ENCODE measurements at regions not wholly inside any gene's neighbourhood (a gene's known extent, or its start where the extent isn't known, plus 50 kb on each side); places are given as distances from the start of the nearest gene placed in this dataset.

DNA sequence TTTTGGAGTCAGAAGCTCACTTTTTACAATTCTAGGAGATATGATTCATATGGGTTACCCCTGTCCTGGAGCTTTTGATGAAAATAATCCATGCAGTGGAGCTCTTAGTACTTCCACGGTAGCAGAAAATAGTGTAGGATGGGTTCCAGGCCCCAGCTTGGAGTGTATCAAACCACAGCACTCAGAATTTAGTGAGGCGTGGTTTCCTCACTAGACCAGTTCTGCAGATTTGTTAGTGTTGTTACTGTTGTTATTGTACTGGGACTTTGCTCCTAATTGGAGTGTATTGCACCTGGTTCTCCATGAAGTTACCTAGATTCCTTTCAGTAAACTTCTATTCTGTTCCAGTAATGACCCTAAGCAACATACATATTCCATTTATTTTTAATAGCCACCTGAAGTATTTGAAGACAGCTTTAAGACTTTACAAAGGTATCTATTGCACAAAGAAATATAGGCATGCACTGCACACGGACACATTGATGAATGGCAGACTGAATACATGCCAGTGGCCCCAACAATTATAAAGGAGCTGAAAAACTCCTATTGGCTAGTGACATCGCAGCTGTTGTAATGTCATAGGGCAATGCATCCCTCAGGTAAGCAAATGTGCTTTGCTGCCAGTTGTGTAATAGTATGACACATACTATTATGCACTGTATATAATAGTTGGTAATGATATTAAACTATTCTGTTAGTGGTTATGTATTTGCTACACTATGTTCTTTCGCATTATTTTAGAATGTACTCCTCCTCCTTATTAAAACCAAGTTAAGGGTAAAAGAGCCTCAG, 1058.0 kb downstream of the KCNT2 start:
- TF ChIP-seq, protein P1, sequence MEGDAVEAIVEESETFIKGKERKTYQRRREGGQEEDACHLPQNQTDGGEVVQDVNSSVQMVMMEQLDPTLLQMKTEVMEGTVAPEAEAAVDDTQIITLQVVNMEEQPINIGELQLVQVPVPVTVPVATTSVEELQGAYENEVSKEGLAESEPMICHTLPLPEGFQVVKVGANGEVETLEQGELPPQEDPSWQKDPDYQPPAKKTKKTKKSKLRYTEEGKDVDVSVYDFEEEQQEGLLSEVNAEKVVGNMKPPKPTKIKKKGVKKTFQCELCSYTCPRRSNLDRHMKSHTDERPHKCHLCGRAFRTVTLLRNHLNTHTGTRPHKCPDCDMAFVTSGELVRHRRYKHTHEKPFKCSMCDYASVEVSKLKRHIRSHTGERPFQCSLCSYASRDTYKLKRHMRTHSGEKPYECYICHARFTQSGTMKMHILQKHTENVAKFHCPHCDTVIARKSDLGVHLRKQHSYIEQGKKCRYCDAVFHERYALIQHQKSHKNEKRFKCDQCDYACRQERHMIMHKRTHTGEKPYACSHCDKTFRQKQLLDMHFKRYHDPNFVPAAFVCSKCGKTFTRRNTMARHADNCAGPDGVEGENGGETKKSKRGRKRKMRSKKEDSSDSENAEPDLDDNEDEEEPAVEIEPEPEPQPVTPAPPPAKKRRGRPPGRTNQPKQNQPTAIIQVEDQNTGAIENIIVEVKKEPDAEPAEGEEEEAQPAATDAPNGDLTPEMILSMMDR (IDR thresholded peaks at IDR 0.05; ENCODE audit: insufficient read depth, low read length, severe bottlenecking), result no peak
- Histone ChIP-seq H3K4me3 (ENCODE audit: low read depth, low read length) (no peak overlapping the region), H3K36me3 (ENCODE audit: control insufficient read depth, insufficient read depth, low read length) (no peaks in the 10 kb centered on the region), H3K27me3 (ENCODE audit: control insufficient read depth, insufficient read depth, low read length) (no peaks in the 10 kb centered on the region)
- DNase-seq (ENCODE audit: low read depth) (peak; percentile 4), FAIRE-seq (no peak)

DNA sequence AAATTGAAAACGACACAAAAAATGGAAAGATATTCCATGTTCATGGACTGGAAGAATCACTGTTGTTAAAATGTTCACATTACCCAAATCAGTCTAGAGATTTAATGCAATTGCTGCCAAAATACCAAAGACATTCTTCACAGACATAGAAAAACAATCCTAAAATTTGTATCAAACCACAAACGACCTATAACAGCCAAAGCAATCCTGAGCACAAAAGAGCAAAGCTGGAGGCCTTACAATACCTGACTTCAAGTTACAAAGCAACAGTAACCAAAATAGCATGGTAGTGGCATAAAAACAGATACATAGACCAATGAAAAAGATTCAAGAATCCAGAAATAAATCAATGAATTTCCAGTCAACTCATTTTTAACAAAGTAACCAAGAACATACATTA, 1077.3 kb downstream of the KCNT2 start:
- H3K4me3 ChIP-seq (ENCODE audit: low read depth, low read length), result no peak overlapping the region
- H3K27me3 ChIP-seq (ENCODE audit: control insufficient read depth, insufficient read depth, low read length), result no peaks in the 10 kb centered on the region
- FAIRE-seq (no peak), DNase-seq (ENCODE audit: low read depth) (no peak)
- no peaks in the 10 kb centered on the region for H3K36me3 ChIP-seq (ENCODE audit: control insufficient read depth, insufficient read depth, low read length)
- TF ChIP-seq, protein P1 (IDR thresholded peaks at IDR 0.05; ENCODE audit: insufficient read depth, low read length, severe bottlenecking), result no peak

DNA sequence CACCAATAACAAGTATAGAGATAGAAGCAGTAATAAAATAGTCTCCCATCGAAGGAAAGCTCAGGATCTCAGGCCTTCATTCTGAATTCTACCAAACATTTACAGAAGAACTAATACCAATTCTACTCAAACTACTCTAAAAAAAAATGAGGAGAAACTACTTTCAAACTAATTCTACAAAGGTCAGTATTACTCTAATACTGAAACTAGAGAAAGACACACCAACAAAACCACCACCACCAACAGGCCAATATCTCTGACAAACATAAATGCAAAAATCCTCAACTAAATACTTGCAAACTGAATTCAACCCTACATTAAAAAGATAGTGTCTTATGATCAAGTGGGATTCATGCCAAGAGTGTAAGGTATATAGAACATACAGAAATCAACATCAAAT, 1078.4 kb downstream of the KCNT2 start:
- FAIRE-seq, result no peak
- TF ChIP-seq, protein P1 (IDR thresholded peaks at IDR 0.05; ENCODE audit: insufficient read depth, low read length, severe bottlenecking), result no peak
- H3K4me3 ChIP-seq (ENCODE audit: low read depth, low read length), result no peak overlapping the region
- DNase-seq (ENCODE audit: low read depth), result no peak
- H3K27me3 ChIP-seq (ENCODE audit: control insufficient read depth, insufficient read depth, low read length), result no peaks in the 10 kb centered on the region
- no peaks in the 10 kb centered on the region for H3K36me3 ChIP-seq (ENCODE audit: control insufficient read depth, insufficient read depth, low read length)

DNA sequence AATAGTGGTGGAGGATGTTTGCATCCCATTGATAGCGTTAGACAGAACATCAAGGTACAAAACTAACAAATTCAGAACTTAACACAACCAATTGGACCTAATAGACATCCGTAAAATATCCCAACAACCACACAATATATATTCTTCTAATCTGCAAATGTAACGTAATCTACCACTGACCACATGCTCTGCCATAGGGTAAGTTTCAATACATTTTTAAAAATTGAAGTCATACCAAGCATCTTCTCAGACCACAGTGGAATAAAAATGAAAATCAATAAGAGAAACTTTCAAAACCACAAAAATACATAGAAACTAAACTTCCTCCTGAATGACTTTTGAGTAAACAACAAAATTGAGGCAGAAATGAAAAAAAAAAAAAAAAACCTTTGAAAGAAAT, 1087.5 kb downstream of the KCNT2 start:
- FAIRE-seq (no peak), DNase-seq (ENCODE audit: low read depth) (no peak)
- Histone ChIP-seq H3K4me3 (ENCODE audit: low read depth, low read length) (no peak overlapping the region), H3K27me3 (ENCODE audit: control insufficient read depth, insufficient read depth, low read length) (no peaks in the 10 kb centered on the region), H3K36me3 (ENCODE audit: control insufficient read depth, insufficient read depth, low read length) (no peaks in the 10 kb centered on the region)
- TF ChIP-seq, protein P1 (IDR thresholded peaks at IDR 0.05; ENCODE audit: insufficient read depth, low read length, severe bottlenecking), result no peak

DNA sequence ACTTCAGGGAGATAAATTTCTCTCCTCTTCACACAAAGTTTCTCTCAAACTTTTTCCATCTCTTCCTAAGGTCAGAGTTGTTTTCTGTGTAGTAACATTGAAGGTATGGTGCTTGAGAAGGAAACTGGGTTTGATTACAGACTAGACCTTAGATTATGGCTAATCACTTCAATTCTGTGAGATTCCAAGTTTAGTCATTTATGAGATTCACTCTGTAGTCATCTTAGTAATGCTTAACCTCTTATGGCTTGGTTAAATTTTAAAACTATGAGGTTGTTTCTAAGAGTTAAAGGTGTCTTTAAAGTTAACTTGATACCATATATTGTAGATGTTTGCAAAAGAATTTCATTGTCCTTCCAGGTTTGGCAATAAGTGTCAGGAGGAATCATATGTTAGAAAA, 1092.2 kb downstream of the KCNT2 start:
- no peak for FAIRE-seq
- no peaks in the 10 kb centered on the region for H3K27me3 ChIP-seq (ENCODE audit: control insufficient read depth, insufficient read depth, low read length)
- DNase-seq (ENCODE audit: low read depth), result no peak
- H3K4me3 ChIP-seq (ENCODE audit: low read depth, low read length), result no peak overlapping the region
- no peaks in the 10 kb centered on the region for H3K36me3 ChIP-seq (ENCODE audit: control insufficient read depth, insufficient read depth, low read length)
- TF ChIP-seq, protein P1 (IDR thresholded peaks at IDR 0.05; ENCODE audit: insufficient read depth, low read length, severe bottlenecking), result no peak

DNA sequence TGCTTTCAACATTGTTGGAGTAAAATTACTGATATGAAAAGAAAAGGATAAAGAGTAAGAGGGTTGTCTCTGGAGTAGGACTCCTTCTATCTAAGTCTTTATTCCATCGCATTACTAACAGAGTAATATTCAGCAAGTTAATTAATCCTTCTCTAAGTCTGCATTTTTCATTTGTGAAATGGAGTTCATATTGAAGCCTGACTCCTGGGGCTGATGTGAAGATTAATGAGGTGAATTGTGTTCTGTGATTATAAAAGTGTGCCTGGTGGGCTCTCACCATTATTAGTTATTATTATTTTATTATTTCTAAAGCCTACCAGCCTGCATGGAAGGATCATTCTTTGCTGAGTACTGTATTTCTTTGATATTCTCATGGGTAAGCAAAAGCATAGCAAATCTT, 1096.7 kb downstream of the KCNT2 start:
- FAIRE-seq (no peak), DNase-seq (ENCODE audit: low read depth) (no peak)
- TF ChIP-seq, protein P1 (IDR thresholded peaks at IDR 0.05; ENCODE audit: insufficient read depth, low read length, severe bottlenecking), result no peak
- H3K27me3 ChIP-seq (ENCODE audit: control insufficient read depth, insufficient read depth, low read length), result no peaks in the 10 kb centered on the region
- H3K4me3 ChIP-seq (ENCODE audit: low read depth, low read length), result no peak overlapping the region
- no peaks in the 10 kb centered on the region for H3K36me3 ChIP-seq (ENCODE audit: control insufficient read depth, insufficient read depth, low read length)

All from bronchial epithelial cell (primary cell).